AG09319 (cell line): ENCODE measurements at regions not wholly inside any gene's neighbourhood (a gene's known extent, or its start where the extent isn't known, plus 50 kb on each side); places are given as distances from the start of the nearest gene placed in this dataset.

Experiments
- DNase-seq: peaks from one replicate; pipeline ENCODE4 v3.0.0-alpha.2; 2010; ENCODE audit warnings: low read depth; ENCODE audit errors: extremely low read depth
- CTCF ChIP-seq: IDR thresholded peaks from 2 replicates; pipeline ENCODE4 v1.5.1; 2011; ENCODE audit warnings: low read depth, mild to moderate bottlenecking, inconsistent platforms, low read length, moderate library complexity

GRCh38 chr7:96380111-96380512 lies 58.2 kb upstream of the SLC25A13 start:
- DNase-seq: no peak
- TF ChIP-seq CTCF: no peak

- no peak for TF ChIP-seq CTCF
- DNase-seq: no peak
Observed at GRCh38 chr7:96377399-96377798, 55.5 kb upstream of the SLC25A13 start.
